Skeletal muscle tissue (tissue), 3 donors: ENCODE measurements at regions not wholly inside any gene's neighbourhood (a gene's known extent, or its start where the extent isn't known, plus 50 kb on each side); places are given as distances from the start of the nearest gene placed in this dataset.

Source experiments
- H3K27ac ChIP-seq: one replicate; pipeline ENCODE4 v1.7.0; 2013; ENCODE audit warnings: mild to moderate bottlenecking, low read depth, low read length, inconsistent platforms
- H3K27me3 ChIP-seq, 3 donors: one replicate each; pipeline ENCODE4 v1.7.0; 2013; ENCODE audit warnings: low read length in 3 of 3; ENCODE audit not compliant: control insufficient read depth in 3 of 3, insufficient read depth in 3 of 3
- H3K36me3 ChIP-seq, 3 donors: one replicate each; pipeline ENCODE4 v1.7.0; 2013; ENCODE audit warnings: low read length in 3 of 3; ENCODE audit not compliant: control insufficient read depth in 3 of 3, insufficient read depth in 3 of 3
- H3K4me1 ChIP-seq, 3 donors: one replicate each; pipeline ENCODE4 v1.7.0; 2013; ENCODE audit warnings: low read length in 3 of 3, mild to moderate bottlenecking in 3 of 3; ENCODE audit not compliant: control insufficient read depth in 3 of 3, insufficient read depth in 3 of 3
- H3K4me3 ChIP-seq, 3 donors: one replicate each; pipeline ENCODE4 v1.7.0; 2013; ENCODE audit warnings: low read length in 3 of 3
- H3K9ac ChIP-seq, 3 donors: one replicate each; pipeline ENCODE4 v1.7.0; 2013; ENCODE audit warnings: low read length in 3 of 3, mild to moderate bottlenecking in 3 of 3, moderate library complexity in 2 of 3, low read depth in 1 of 3
- H3K9me3 ChIP-seq, 3 donors: one replicate each; pipeline ENCODE4 v1.7.0; 2013; ENCODE audit warnings: low read length in 3 of 3; ENCODE audit not compliant: control insufficient read depth in 3 of 3
- donor health status: Osteomylitis.

GRCh38 chr3:117282566-117282965 lies 573.0 kb downstream of the TUSC7 start:
- Histone ChIP-seq H3K36me3 (no peaks in the 10 kb centered on the region), H3K27ac (no peak overlapping the region), H3K9ac (no peak overlapping the region), H3K4me1 (peaks cover 0 to 4% (median 0%) of the 10 kb centered on the region in 3 donors), H3K4me3 (no peak overlapping the region), H3K9me3 (no peaks in the 10 kb centered on the region), H3K27me3 (no peaks in the 10 kb centered on the region)

- Histone ChIP-seq H3K4me3 (no peak overlapping the region), H3K27ac (no peak overlapping the region), H3K36me3 (no peaks in the 10 kb centered on the region), H3K27me3 (no peaks in the 10 kb centered on the region), H3K4me1 (no peaks in the 10 kb centered on the region), H3K9ac (no peak overlapping the region), H3K9me3 (no peaks in the 10 kb centered on the region)
Observed at GRCh38 chr3:117285737-117286136, 576.2 kb downstream of the TUSC7 start.

- H3K27ac ChIP-seq = no peak overlapping the region
- H3K36me3 ChIP-seq = no peaks in the 10 kb centered on the region
- no peaks in the 10 kb centered on the region for H3K27me3 ChIP-seq
- no peaks in the 10 kb centered on the region for H3K4me1 ChIP-seq
- H3K9me3 ChIP-seq = no peaks in the 10 kb centered on the region
- H3K9ac ChIP-seq = no peak overlapping the region
- no peak overlapping the region for H3K4me3 ChIP-seq
Observed at GRCh38 chr3:117286488-117286887, 576.9 kb downstream of the TUSC7 start.

- H3K9me3 ChIP-seq = no peaks in the 10 kb centered on the region
- no peaks in the 10 kb centered on the region for H3K27me3 ChIP-seq
- no peaks in the 10 kb centered on the region for H3K4me1 ChIP-seq
- H3K4me3 ChIP-seq = no peak overlapping the region
- H3K9ac ChIP-seq = no peak overlapping the region
- H3K36me3 ChIP-seq = no peaks in the 10 kb centered on the region
- H3K27ac ChIP-seq = no peak overlapping the region
Observed at GRCh38 chr3:117287602-117288001, 578.0 kb downstream of the TUSC7 start.

- Histone ChIP-seq H3K9me3 (no peaks in the 10 kb centered on the region), H3K9ac (no peak overlapping the region), H3K36me3 (no peaks in the 10 kb centered on the region), H3K4me1 (no peaks in the 10 kb centered on the region), H3K4me3 (no peak overlapping the region), H3K27me3 (no peaks in the 10 kb centered on the region), H3K27ac (no peak overlapping the region)
Observed at GRCh38 chr3:117291476-117291875, 581.9 kb downstream of the TUSC7 start.

- no peak overlapping the region for H3K4me3 ChIP-seq
- no peaks in the 10 kb centered on the region for H3K9me3 ChIP-seq
- no peaks in the 10 kb centered on the region for H3K4me1 ChIP-seq
- no peaks in the 10 kb centered on the region for H3K36me3 ChIP-seq
- no peak overlapping the region for H3K9ac ChIP-seq
- no peak overlapping the region for H3K27ac ChIP-seq
- no peaks in the 10 kb centered on the region for H3K27me3 ChIP-seq
Observed at GRCh38 chr3:117297065-117297464, 587.5 kb downstream of the TUSC7 start.

- Histone ChIP-seq H3K4me1 (no peaks in the 10 kb centered on the region), H3K9ac (no peak overlapping the region), H3K27me3 (no peaks in the 10 kb centered on the region), H3K27ac (no peak overlapping the region), H3K36me3 (no peaks in the 10 kb centered on the region), H3K4me3 (no peak overlapping the region), H3K9me3 (no peaks in the 10 kb centered on the region)
Observed at GRCh38 chr3:117297541-117297940, 588.0 kb downstream of the TUSC7 start.

- Histone ChIP-seq H3K9ac (no peak overlapping the region), H3K36me3 (no peaks in the 10 kb centered on the region)
Observed at GRCh38 chr3:117298273-117298672, 588.7 kb downstream of the TUSC7 start.

GRCh38 chr3:117302428-117302827 lies 592.8 kb downstream of the TUSC7 start:
- H3K9me3 ChIP-seq = no peaks in the 10 kb centered on the region
- no peak overlapping the region for H3K27ac ChIP-seq
- H3K4me1 ChIP-seq = no peaks in the 10 kb centered on the region
- H3K4me3 ChIP-seq = no peak overlapping the region
- H3K27me3 ChIP-seq = no peaks in the 10 kb centered on the region
- H3K36me3 ChIP-seq = no peaks in the 10 kb centered on the region
- no peak overlapping the region for H3K9ac ChIP-seq

More at GRCh38 chr3:117298273-117298672, 588.7 kb downstream of the TUSC7 start:
- H3K4me3 ChIP-seq = no peak overlapping the region
- no peaks in the 10 kb centered on the region for H3K9me3 ChIP-seq
- H3K4me1 ChIP-seq = no peaks in the 10 kb centered on the region
- H3K27ac ChIP-seq = no peak overlapping the region
- H3K27me3 ChIP-seq = no peaks in the 10 kb centered on the region

GRCh38 chr3:117303443-117303842 lies 593.9 kb downstream of the TUSC7 start:
- H3K27ac ChIP-seq = no peak overlapping the region
- H3K27me3 ChIP-seq = no peaks in the 10 kb centered on the region
- no peaks in the 10 kb centered on the region for H3K4me1 ChIP-seq
- no peaks in the 10 kb centered on the region for H3K9me3 ChIP-seq
- no peak overlapping the region for H3K4me3 ChIP-seq
- no peak overlapping the region for H3K9ac ChIP-seq
- no peaks in the 10 kb centered on the region for H3K36me3 ChIP-seq

- Histone ChIP-seq H3K9me3 (no peaks in the 10 kb centered on the region), H3K27ac (no peak overlapping the region), H3K4me1 (no peaks in the 10 kb centered on the region), H3K27me3 (no peaks in the 10 kb centered on the region), H3K9ac (no peak overlapping the region), H3K36me3 (no peaks in the 10 kb centered on the region), H3K4me3 (no peak overlapping the region)
Observed at GRCh38 chr3:117304681-117305080, 595.1 kb downstream of the TUSC7 start.
